ENCODE measurements at regions not wholly inside any gene's neighbourhood (a gene's known extent, or its start where the extent isn't known, plus 50 kb on each side); places are given as distances from the start of the nearest gene placed in this dataset.
A peak's percentile ranks its signal among the peaks of the same experiment; 100 is the strongest.

DNA sequence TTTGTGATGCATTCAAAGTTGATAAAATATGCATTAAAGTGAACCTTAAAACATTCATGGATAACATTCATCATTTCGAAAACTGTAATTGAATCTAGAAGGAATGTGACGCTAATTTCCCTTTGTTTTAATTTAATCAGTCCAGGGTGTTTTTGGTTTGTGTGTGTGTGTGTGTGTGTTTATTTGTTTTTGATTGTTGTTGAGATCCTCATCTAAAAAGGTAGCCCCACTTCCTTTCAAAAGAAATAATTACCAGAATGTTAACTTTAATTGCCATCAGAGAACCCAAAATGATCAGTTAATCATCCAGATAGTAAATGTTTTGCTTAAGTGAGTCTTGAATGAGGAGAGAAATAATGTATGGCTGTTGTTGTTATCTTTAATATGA lies 74.5 kb upstream of the PTPRZ1 start:
- DNase-seq (no peak), ATAC-seq (no peak)
- Histone ChIP-seq H3K4me3 (no peak overlapping the region), H3K36me3 (no peaks in the 10 kb centered on the region), H3K27me3 (no peaks in the 10 kb centered on the region), H3K27ac (no peak overlapping the region), H3K9me3 (no peaks in the 10 kb centered on the region), H3K4me1 (no peaks in the 10 kb centered on the region)
- intact Hi-C loops (cut with DNase I): no loop called here
- TF ChIP-seq, protein P1, sequence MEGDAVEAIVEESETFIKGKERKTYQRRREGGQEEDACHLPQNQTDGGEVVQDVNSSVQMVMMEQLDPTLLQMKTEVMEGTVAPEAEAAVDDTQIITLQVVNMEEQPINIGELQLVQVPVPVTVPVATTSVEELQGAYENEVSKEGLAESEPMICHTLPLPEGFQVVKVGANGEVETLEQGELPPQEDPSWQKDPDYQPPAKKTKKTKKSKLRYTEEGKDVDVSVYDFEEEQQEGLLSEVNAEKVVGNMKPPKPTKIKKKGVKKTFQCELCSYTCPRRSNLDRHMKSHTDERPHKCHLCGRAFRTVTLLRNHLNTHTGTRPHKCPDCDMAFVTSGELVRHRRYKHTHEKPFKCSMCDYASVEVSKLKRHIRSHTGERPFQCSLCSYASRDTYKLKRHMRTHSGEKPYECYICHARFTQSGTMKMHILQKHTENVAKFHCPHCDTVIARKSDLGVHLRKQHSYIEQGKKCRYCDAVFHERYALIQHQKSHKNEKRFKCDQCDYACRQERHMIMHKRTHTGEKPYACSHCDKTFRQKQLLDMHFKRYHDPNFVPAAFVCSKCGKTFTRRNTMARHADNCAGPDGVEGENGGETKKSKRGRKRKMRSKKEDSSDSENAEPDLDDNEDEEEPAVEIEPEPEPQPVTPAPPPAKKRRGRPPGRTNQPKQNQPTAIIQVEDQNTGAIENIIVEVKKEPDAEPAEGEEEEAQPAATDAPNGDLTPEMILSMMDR (IDR thresholded peaks at IDR 0.05): no peak

DNA sequence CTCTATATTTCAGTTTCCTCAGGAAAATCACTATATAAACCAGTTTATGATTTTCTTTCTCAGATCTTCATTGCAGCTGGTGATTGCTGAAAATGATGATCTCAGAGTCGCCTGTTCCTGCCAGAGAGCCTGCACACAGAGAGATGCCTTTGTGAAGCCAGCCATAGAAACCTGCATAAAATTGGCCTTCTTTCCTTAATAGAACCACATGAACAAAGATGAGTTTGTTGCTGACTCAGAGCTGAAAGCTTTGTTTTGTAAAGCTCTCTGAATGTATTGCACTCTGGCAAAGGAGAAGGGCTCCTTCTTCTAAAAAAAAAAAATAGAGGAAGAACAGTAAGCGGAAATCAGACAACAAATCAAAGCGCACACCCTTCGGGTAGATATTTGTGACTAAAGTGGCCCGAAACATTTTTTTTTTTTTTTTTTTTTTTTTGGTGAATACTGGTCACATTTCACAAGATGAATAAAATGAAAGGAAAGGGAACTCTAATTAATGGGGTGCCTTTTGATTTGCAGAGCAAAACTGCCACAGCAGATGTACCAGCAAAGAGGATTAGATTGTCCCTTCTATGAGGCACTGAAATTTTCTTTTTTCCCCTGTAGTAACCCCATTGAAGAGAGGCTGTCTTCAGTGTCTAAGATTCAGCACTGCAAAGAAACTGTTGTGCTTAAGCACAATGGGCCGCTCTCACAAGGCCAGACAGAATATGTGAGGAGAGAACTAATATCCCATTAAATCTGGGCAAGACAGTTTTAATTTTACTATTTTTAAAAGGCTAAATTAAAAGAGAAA lies 75.1 kb upstream of the PTPRZ1 start:
- no peak overlapping the region for H3K27ac ChIP-seq

GRCh38 chr7:121796936-121797656 lies 75.9 kb upstream of the PTPRZ1 start:
- no peaks in the 10 kb centered on the region for H3K27me3 ChIP-seq
- TF ChIP-seq, protein P1 (IDR thresholded peaks at IDR 0.05): no peak
- ATAC-seq: no peak

More for the DNA sequence above, 75.1 kb upstream of the PTPRZ1 start:
- H3K4me3 ChIP-seq: no peak overlapping the region
- no peaks in the 10 kb centered on the region for H3K27me3 ChIP-seq
- H3K36me3 ChIP-seq: no peaks in the 10 kb centered on the region
- H3K9me3 ChIP-seq: no peaks in the 10 kb centered on the region
- TF ChIP-seq, protein P1 (IDR thresholded peaks at IDR 0.05): no peak
- intact Hi-C loops (cut with DNase I): no loop called here
- ATAC-seq: no peak
- H3K4me1 ChIP-seq: no peaks in the 10 kb centered on the region
- DNase-seq: peak in 2 of 4 donors; percentile 3 to 19

DNA sequence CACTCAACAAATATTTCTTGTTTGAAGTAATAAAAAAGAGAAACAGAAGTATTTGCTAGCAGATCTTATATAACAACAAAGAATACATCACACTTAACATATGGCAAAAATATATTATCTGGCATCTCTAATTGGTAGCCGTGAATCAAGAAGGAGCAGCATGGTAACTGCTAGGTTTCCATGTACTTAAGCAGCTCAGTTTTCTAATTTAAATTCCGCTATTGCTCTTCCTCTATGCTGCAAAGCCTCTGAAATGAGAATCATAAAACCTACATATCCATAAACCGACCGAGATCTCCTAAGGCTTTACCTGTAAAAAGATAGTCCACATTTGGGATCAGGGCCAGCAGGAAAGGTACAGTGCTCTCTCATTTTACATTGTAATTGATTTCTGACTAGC lies 76.6 kb upstream of the PTPRZ1 start:
- no peaks in the 10 kb centered on the region for H3K36me3 ChIP-seq
- intact Hi-C loops (cut with DNase I): no loop called here
- no peak overlapping the region for H3K27ac ChIP-seq
- no peaks in the 10 kb centered on the region for H3K4me1 ChIP-seq
- H3K27me3 ChIP-seq: no peaks in the 10 kb centered on the region
- DNase-seq: no peak
- H3K9me3 ChIP-seq: no peaks in the 10 kb centered on the region
- no peak overlapping the region for H3K4me3 ChIP-seq
- no peak for ATAC-seq
- TF ChIP-seq, protein P1 (IDR thresholded peaks at IDR 0.05): no peak

More at GRCh38 chr7:121796936-121797656, 75.9 kb upstream of the PTPRZ1 start:
- Histone ChIP-seq H3K4me3 (no peak overlapping the region), H3K27ac (no peak overlapping the region), H3K9me3 (no peaks in the 10 kb centered on the region), H3K36me3 (no peaks in the 10 kb centered on the region), H3K4me1 (no peaks in the 10 kb centered on the region)
- DNase-seq: no peak
- intact Hi-C loops (cut with DNase I): no loop called here

- DNase-seq (no peak), ATAC-seq (no peak)
- Histone ChIP-seq H3K36me3 (no peaks in the 10 kb centered on the region), H3K4me1 (no peaks in the 10 kb centered on the region), H3K4me3 (no peak overlapping the region), H3K27ac (no peak overlapping the region), H3K27me3 (no peaks in the 10 kb centered on the region), H3K9me3 (no peaks in the 10 kb centered on the region)
- TF ChIP-seq, protein P1 (IDR thresholded peaks at IDR 0.05): no peak
- intact Hi-C loops (cut with DNase I): no loop called here
Observed at GRCh38 chr7:121795736-121796135, 77.2 kb upstream of the PTPRZ1 start.
